Kasumi-1 (cell line): ENCODE measurements at regions not wholly inside any gene's neighbourhood (a gene's known extent, or its start where the extent isn't known, plus 50 kb on each side); places are given as distances from the start of the nearest gene placed in this dataset.

Source experiments
- DNase-seq, 2 experiments: peaks; one replicate each; lab custom pipeline; 2025; lab: John Stamatoyannopoulos, UW

GRCh38 chr6:156416391-156416790 lies 360.8 kb upstream of the ARID1B start:
- peak; percentile 15 to 20 for DNase-seq

GRCh38 chr6:156413154-156413553 lies 364.0 kb upstream of the ARID1B start:
- DNase-seq, result no peak

- peak; percentile 2 to 24 for DNase-seq
Measured at GRCh38 chr6:156410649-156411048, 366.5 kb upstream of the ARID1B start.

GRCh38 chr6:156408655-156409054 lies 368.5 kb upstream of the ARID1B start:
- DNase-seq, result no peak

- no peak for DNase-seq
Measured at GRCh38 chr6:156407334-156407733, 369.8 kb upstream of the ARID1B start.

- no peak for DNase-seq
Measured at GRCh38 chr6:156406688-156407087, 370.5 kb upstream of the ARID1B start.

- no peak for DNase-seq
Measured at GRCh38 chr6:156406099-156406498, 371.1 kb upstream of the ARID1B start.

GRCh38 chr6:156402628-156403027 lies 374.6 kb upstream of the ARID1B start:
- DNase-seq, result no peak

- no peak for DNase-seq
Measured at GRCh38 chr6:156402227-156402626, 375.0 kb upstream of the ARID1B start.

- no peak for DNase-seq
Measured at GRCh38 chr6:156400487-156400886, 376.7 kb upstream of the ARID1B start.

GRCh38 chr6:156398966-156399365 lies 378.2 kb upstream of the ARID1B start:
- no peak for DNase-seq

GRCh38 chr6:156398371-156398770 lies 378.8 kb upstream of the ARID1B start:
- DNase-seq, result no peak

- no peak for DNase-seq
Measured at GRCh38 chr6:156396791-156397418, 380.3 kb upstream of the ARID1B start.

GRCh38 chr6:156396068-156396771 lies 381.0 kb upstream of the ARID1B start:
- DNase-seq, result no peak

- DNase-seq, result no peak
Measured at GRCh38 chr6:156395276-156395675, 381.9 kb upstream of the ARID1B start.

GRCh38 chr6:156392648-156393047 lies 384.5 kb upstream of the ARID1B start:
- no peak for DNase-seq

GRCh38 chr6:156391977-156392376 lies 385.2 kb upstream of the ARID1B start:
- DNase-seq, result no peak

- DNase-seq, result no peak
Measured at GRCh38 chr6:156391061-156391672, 386.0 kb upstream of the ARID1B start.

GRCh38 chr6:156390621-156391020 lies 386.6 kb upstream of the ARID1B start:
- DNase-seq, result no peak

GRCh38 chr6:156389296-156389695 lies 387.9 kb upstream of the ARID1B start:
- no peak for DNase-seq

- DNase-seq, result no peak
Measured at GRCh38 chr6:156387472-156387871, 389.7 kb upstream of the ARID1B start.

GRCh38 chr6:156383059-156383458 lies 394.1 kb upstream of the ARID1B start:
- DNase-seq, result no peak
